Keratinocyte (primary cell): ENCODE measurements at regions not wholly inside any gene's neighbourhood (a gene's known extent, or its start where the extent isn't known, plus 50 kb on each side); places are given as distances from the start of the nearest gene placed in this dataset.

Experiments
- EZH2 ChIP-seq: IDR thresholded peaks from one replicate; pipeline ENCODE4 v1.6.1; 2012; ENCODE audit warnings: inconsistent platforms, mild to moderate bottlenecking, low read length, moderate library complexity
- TF ChIP-seq, protein P1 (sequence below), 3 experiments: IDR thresholded peaks in 1 of 3; conservative IDR thresholded peaks in 1 of 3; optimal IDR thresholded peaks in 1 of 3; 2 replicates in 2 of 3; 3 replicates in 1 of 3; pipeline versions ENCODE3 to v1.5.1; 2011; ENCODE audit warnings: low read length in 3 of 3, mild to moderate bottlenecking in 3 of 3, moderate library complexity in 2 of 3, control low read depth in 1 of 3, inconsistent platforms in 1 of 3; ENCODE audit not compliant: insufficient read depth in 2 of 3; ENCODE audit errors: extremely low read depth in 1 of 3

DNA sequence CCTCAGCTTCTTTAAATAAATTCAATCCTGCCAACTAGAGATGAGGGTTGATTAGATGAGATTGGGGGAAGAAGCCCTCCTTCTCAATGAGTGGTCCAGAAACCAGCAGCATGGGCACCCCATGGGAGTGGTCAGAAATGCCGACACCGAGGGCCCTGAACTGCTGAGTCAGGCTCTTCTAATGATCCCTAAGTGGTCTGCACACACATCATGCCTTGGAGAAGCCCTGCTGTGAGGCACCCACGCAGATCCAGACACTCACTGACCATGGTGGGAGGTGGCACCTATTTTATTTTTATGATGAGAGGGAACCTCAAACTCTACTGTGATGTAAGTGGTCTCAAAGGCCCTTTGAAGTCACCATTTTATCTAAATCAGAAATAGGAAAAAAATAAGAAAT, 72.3 kb upstream of the BOD1 start:
- TF ChIP-seq, protein P1, sequence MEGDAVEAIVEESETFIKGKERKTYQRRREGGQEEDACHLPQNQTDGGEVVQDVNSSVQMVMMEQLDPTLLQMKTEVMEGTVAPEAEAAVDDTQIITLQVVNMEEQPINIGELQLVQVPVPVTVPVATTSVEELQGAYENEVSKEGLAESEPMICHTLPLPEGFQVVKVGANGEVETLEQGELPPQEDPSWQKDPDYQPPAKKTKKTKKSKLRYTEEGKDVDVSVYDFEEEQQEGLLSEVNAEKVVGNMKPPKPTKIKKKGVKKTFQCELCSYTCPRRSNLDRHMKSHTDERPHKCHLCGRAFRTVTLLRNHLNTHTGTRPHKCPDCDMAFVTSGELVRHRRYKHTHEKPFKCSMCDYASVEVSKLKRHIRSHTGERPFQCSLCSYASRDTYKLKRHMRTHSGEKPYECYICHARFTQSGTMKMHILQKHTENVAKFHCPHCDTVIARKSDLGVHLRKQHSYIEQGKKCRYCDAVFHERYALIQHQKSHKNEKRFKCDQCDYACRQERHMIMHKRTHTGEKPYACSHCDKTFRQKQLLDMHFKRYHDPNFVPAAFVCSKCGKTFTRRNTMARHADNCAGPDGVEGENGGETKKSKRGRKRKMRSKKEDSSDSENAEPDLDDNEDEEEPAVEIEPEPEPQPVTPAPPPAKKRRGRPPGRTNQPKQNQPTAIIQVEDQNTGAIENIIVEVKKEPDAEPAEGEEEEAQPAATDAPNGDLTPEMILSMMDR (optimal IDR thresholded peaks at IDR 0.05 in 1 of 3, IDR thresholded peaks at IDR 0.05 in 1 of 3, conservative IDR thresholded peaks at IDR 0.05 in 1 of 3; ENCODE audit: extremely low read depth in 1 of 3, insufficient read depth in 2 of 3, low read length in 3 of 3): no peak
- no peak for TF ChIP-seq EZH2
